ENCODE measurements at regions not wholly inside any gene's neighbourhood (a gene's known extent, or its start where the extent isn't known, plus 50 kb on each side); places are given as distances from the start of the nearest gene placed in this dataset.
"Not testable (repeated sequence)": the region's sequence is repeated elsewhere in the genome, so short reads cannot be mapped to it uniquely, and the experiment has no call there.

DNA sequence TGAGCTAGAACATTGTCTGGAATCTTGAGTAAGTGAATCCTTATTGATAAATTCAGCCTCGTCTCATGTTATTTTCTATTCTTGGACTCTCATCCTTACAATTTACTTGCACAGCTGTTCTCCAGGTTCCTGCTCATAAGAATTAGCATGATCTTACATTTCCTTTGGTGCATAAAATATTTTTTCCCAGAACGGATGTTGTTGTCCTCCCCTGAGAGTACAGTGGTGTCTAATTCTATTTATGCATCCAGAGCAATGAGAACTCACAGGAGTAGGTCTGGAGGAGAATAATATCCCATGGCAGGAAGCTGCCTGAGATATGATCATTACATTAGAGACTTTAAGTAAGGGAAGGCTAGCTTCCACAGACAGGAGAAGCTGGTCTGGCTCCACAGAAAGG, 178.4 kb upstream of the MAST4 start:
- DNase-seq (ENCODE audit: low read depth), result no peak

- no peak for DNase-seq (ENCODE audit: low read depth)
Observed at GRCh38 chr5:66423484-66423883, 172.7 kb upstream of the MAST4 start.

- no peak for DNase-seq (ENCODE audit: low read depth)
Observed at GRCh38 chr5:66425842-66426241, 170.4 kb upstream of the MAST4 start.

DNA sequence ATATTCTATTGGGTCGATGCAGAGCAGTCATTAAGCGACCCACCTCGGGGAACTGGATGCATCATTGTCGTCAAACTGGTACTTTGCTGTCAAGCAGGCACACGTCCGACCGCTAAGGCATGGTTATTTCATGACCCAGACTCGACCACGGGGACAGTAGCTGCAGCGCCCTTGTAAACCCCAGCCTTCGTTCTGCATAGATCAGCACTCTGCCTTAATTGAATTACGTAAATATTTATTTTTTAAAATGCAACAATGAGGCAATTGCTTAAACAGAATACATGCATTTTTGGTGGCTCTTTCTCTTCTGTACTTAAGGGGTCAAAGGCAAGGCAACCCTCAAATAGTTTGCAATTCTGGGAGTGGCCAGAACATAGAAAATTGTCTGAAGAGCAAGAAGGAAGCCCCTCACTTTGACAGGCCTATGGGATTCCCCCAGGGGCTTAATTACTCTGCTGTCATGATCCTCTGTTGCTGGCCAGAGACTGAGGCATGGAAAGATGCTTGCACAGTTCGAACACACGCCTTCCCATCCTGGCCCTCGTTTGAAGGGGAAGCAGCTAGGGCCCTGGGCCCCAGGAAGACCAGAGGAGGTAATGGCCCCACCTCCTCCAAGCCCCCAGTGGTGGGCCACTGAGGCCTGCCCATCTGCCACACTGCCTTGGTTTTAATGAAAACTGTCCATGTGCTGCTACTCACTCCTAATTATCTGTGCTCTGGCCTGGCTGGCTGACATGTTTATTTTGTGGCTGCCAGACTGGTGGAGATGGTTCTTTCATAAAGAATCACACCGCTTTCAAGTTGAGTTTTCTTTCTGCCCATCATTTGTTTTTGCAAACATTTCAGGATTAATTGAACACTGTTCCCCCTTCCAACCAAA, 169.7 kb upstream of the MAST4 start:
- DNase-seq (ENCODE audit: low read depth), result no peak

DNA sequence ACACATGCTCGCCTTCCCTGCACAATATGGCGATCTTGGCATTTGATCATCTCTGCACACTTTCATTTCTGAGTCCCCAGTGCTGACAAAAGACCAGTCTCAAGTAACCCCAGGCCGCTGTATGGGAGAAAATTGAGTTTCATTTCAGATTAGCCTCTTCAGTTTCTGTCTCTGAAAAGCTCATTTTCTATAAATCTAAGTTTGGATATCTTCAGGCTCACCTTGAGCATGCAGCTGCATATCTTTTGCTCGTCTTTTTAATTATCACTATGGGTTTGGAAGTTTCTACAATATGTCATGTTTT, 169.1 kb upstream of the MAST4 start:
- no peak for DNase-seq (ENCODE audit: low read depth)

GRCh38 chr5:66436721-66437120, 159.5 kb upstream of the MAST4 start:
- DNase-seq (ENCODE audit: low read depth), result no peak

DNA sequence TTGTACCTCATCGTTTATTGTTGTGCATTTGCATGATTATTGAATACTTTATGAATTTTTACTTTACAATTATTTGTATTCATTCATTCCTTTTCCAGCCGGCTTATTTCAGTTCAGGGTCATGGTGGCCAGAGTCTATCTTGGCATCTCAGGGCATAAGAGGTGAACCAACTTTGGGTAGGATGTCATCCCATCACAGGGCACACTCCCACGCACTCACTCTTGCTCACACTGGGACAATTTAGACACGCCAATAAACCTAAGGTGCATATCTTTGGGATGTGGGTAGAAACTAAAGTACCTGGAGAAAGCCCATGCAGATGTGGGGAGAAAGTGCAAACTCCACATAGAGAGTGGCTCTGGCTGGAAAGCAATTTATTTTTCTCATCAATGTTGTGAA, 158.1 kb upstream of the MAST4 start:
- no peak for DNase-seq (ENCODE audit: low read depth)

DNA sequence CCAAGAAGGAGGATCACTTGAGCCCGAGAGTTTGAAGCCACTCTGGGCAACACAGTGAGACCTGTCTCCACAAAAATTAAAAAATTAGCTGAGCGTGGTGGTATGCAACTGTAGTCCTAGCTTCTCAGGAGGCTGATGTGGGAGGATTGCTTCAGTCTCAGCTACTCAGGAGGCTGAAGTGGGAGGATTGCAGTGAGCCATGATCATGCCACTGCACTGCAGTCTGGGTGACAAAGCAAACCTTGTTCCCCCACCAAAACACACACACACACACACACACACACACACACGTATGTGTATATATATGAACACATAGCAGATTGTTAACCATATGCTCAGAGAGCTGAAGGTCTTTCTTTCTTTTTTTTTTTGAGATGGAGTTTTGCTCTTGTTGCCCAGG, 157.5 kb upstream of the MAST4 start:
- DNase-seq (ENCODE audit: low read depth), result no peak

DNA sequence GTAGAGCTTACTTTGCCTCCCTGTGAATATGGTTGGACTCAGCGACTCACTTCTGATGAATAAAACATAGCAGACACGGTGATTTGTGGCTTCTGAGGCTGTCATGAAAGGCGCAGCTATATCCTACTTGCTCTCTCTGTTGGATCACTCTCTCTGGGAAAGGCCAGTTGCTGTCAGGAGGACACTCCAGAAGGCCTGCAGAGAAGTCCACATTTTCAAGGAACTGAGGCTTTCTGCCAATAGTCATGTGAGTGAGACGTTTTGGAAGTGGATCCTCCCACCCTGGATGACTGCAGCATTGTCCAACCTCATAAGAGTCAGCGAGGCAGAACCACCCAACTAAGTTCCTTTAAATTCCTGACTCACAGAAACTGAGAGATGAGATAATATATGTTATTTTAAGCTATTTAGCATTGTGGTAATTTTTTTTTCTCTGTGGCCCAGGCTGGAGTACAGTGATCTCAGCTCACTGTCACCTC, 156.0 kb upstream of the MAST4 start:
- peak; percentile 26 for DNase-seq (ENCODE audit: low read depth)

DNA sequence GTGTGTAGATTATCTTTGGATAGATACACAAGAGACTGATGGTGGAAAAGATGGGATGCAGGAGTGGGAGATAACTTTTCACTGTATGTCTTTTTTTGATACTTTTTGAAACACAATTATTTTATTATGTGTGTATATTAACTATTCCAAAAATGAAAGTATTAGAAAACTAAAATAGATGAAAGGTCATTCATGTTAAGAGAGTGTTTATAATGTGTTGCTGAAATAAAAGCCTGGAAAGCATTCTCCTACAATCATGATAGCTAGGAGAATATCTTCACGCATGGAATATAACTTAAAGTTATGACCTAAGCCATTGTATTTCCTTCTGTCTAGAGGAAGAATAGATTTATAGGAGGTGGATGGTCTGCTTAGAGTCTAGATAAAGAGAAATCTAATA, 154.8 kb upstream of the MAST4 start:
- DNase-seq (ENCODE audit: low read depth), result no peak

DNA sequence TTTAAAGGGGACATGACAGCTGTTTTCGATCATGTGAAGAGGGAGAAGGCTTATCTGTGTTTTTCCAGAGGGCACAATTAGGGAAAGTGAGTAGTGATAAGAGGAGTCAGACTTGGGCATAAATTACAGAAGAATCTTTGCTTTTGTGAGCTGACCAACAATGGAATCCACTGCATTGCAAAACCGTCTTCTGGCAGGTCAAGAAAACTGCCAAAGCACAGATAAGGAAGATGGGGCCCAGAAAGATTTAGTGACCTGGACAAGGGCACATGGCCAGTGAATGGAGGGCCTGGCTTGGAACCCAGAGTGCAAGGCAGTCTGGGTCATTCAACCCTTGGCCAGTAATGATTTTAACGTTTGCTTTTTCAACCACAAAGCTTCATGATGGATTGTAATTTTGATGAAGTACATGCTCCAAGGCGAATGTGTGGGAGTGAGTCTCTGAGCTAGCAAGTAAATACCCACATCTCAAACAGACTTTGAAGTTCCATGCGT, 153.2 kb upstream of the MAST4 start:
- DNase-seq (ENCODE audit: low read depth), result no peak

DNA sequence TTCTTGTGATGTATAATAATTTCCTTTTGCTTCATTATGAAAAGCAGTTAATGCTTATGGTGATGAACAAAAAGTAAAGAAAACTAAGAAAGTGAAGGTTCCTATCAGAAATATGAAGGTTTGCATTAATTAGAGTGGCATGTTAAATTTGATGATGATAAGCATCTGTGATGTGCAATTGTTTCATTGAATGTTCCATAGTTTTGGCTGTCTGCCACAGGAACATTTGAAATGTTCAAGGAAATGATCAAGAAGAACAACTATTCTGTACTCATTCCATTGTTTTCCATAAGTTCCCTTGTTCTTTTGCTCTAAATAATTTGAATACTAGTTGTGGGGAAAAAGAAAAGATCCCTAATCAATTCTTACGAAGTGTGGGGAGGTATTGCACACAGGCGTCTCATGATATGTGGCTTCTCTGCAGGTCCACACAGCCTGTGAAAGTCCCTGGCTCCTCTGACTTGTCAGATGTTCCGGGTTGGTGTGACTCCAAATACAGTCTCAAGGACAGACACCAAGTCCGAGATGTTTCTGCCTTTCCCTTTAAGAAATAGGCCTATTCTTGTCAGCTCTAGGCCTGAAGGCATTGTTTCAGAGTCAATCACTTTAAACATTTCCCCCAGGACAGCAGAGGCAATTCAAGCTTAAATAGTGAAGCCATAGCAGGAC, 152.6 kb upstream of the MAST4 start:
- DNase-seq (ENCODE audit: low read depth), result no peak

- DNase-seq (ENCODE audit: low read depth), result not testable (repeated sequence)
Observed at GRCh38 chr5:66448070-66448469, 148.1 kb upstream of the MAST4 start.

DNA sequence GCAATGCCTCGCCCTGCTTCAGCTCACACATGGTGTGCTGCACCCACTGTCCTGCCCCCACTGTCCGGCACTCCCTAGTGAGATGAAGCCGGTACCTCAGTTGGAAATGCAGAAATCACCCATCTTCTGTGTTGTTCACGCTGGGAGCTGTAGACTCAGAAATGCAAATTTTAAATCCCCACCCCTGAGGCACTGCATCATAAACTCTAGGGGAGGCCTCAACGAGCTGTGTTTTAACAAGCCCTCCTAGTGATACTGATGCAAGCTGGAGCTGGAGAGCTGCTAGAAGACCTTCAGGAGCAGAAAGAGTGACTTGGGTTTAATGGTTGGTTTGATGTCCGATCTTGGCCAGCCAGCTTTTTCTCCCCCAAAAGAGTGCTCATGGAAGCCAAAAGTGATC, 146.0 kb upstream of the MAST4 start:
- no peak for DNase-seq (ENCODE audit: low read depth)

GRCh38 chr5:66450988-66451387, 145.2 kb upstream of the MAST4 start:
- no peak for DNase-seq (ENCODE audit: low read depth)

DNA sequence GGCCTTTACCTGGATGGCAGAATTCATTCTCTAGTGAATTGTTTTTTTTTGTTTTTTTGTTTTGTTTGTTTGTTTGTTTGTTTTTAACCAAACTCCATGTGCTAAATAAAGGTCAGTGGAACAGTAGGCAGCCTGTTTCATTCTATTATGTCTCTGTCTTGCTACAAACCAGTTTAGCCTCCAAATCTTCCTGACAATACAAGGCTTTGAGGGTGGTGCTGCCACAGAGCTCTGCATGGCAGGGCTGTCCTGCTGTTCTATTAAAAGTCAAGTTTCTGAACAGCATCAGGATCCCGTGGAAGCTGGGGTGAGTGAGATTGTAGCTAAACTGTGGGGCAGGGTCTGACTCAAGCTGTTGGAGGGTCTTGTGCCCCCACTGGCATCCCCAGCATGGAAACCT, 144.1 kb upstream of the MAST4 start:
- no peak for DNase-seq (ENCODE audit: low read depth)

DNA sequence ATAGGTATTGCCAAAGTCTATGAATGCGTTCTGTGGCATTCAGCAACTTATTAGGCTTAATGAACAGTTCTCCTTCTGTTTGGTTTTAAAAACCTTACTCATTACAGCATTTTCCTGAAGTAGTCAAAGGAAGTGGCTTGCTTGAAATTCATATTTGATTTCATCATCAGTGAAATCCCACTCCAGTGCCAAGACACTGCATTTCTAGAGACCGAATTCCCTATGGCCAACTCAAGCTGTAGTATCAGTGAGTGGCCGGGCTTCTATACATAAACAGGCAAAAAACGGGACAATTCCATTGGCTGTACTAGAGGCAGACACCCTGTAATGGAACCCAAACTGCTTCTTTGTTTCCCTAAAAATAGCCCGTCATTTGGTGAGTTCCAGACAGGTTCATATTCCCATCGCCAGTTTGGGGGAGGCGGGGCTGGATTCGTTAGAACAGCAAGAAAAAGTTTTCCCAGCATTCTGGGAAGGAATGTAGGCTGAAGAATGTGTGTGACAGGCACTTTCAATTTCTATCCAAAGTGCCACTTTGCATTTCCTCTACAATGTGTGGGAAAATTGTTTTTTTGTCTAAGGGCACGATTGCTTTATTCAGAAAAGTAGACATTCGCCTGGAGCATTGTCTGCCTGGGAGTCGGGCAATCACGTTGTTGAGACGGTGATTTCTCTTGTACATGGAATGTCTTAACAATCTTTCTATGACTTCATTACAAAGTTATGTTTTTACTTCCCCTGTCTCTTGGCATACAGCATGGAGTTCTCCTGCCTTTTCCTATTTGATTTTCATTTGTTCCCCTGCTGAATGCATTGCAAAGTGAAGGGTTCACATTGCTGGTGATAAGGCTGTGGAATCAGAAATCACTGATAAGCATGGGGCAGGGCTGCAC, 141.8 kb upstream of the MAST4 start:
- DNase-seq (ENCODE audit: low read depth), result no peak

DNA sequence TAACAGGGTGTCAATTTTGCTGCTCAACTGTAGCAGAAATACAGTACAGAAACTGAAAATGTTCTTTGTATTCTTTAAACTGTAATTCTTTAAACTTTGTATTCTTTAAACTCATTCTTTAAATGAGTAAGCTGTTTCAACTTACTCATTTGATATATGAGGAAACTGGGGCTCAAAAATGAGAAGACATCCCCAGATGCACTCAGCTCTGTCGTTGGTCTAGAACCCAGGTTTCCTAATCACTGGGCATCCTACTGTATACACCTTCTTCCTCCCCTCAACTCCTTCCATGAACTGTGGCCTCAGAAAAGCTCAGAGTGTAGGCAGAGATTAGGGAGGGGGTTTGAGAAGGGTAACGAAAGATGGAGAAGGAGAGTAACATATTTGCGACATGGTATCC, 136.5 kb upstream of the MAST4 start:
- no peak for DNase-seq (ENCODE audit: low read depth)

- no peak for DNase-seq (ENCODE audit: low read depth)
Observed at GRCh38 chr5:66467564-66467963, 128.6 kb upstream of the MAST4 start.

- no peak for DNase-seq (ENCODE audit: low read depth)
Observed at GRCh38 chr5:66469684-66470083, 126.5 kb upstream of the MAST4 start.

DNA sequence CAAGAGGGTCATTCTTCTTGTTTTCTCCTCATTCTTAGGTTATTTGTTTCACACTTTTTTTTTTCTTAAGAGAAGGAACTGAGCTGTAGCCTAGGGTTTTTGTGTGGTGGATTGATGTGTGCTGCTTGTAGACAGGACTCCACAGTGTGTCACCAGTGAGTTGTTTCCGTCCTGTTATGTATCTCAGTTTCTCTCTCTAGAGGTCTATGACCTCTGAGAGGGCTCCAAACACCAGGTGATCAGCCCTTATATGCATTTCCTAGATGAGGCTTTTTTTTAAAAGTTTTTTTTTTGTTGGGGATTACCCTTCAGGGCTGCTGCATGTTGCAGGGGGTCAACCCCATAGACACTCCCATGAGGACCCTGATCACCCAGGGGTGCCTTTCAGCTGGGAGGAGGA, 124.2 kb upstream of the MAST4 start:
- DNase-seq (ENCODE audit: low read depth), result no peak

GRCh38 chr5:66475731-66476130, 120.5 kb upstream of the MAST4 start:
- no peak for DNase-seq (ENCODE audit: low read depth)

GRCh38 chr5:66477596-66477995, 118.6 kb upstream of the MAST4 start:
- DNase-seq (ENCODE audit: low read depth), result no peak
